ENCODE measurements at regions not wholly inside any gene's neighbourhood (a gene's known extent, or its start where the extent isn't known, plus 50 kb on each side); places are given as distances from the start of the nearest gene placed in this dataset.

DNA sequence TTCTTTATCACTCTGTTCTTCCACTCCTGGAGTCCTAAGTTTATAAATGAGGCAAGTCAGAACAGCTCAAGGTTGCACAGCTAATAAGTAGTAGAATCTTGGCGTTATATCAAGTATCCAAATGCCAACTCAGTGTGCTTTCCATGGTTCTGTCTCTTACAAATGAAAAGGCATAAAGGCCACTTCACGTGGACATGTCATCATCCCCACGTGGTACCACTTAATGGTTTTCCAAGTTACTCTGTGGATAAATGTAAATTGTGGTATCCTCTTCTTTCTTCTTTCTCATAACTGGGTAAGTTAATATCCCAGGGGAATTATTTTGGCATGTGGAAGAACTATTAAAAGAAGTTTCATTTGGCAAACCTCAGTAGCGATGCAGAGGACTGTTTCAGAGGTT, 131.5 kb upstream of the L3MBTL4 start:
- TF ChIP-seq, protein P1, sequence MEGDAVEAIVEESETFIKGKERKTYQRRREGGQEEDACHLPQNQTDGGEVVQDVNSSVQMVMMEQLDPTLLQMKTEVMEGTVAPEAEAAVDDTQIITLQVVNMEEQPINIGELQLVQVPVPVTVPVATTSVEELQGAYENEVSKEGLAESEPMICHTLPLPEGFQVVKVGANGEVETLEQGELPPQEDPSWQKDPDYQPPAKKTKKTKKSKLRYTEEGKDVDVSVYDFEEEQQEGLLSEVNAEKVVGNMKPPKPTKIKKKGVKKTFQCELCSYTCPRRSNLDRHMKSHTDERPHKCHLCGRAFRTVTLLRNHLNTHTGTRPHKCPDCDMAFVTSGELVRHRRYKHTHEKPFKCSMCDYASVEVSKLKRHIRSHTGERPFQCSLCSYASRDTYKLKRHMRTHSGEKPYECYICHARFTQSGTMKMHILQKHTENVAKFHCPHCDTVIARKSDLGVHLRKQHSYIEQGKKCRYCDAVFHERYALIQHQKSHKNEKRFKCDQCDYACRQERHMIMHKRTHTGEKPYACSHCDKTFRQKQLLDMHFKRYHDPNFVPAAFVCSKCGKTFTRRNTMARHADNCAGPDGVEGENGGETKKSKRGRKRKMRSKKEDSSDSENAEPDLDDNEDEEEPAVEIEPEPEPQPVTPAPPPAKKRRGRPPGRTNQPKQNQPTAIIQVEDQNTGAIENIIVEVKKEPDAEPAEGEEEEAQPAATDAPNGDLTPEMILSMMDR (IDR thresholded peaks at IDR 0.05; ENCODE audit: poor library complexity): no peak
- TF ChIP-seq EZH2 (IDR thresholded peaks at IDR 0.05; ENCODE audit: borderline replicate concordance): no peak
